Upper lobe of left lung (tissue), 6 donors: ENCODE measurements at regions not wholly inside any gene's neighbourhood (a gene's known extent, or its start where the extent isn't known, plus 50 kb on each side); places are given as distances from the start of the nearest gene placed in this dataset.
"Not testable (repeated sequence)": the region's sequence is repeated elsewhere in the genome, so short reads cannot be mapped to it uniquely, and the experiment has no call there.

Source experiments
- ATAC-seq, 2 donors: fragments of 200-7000 bp; cut with Tn5 transposase; one replicate each; pipeline ENCODE4 v1.9.1; 2022; ENCODE audit warnings: mild to moderate bottlenecking in 2 of 2, moderate library complexity in 2 of 2; ENCODE audit not compliant: low FRiP score in 2 of 2
- DNase-seq, 2 donors: peaks; one replicate each; pipeline ENCODE4 v3.0.0-alpha.2; 2019 to 2020
- H3K27ac ChIP-seq, 4 donors: fragments of 200-600 bp; sonication (generic); one replicate each; pipeline ENCODE4 v1.5.1; 2016 to 2019
- H3K27me3 ChIP-seq, 4 donors: fragments of 200-600 bp; sonication (generic); one replicate each; pipeline ENCODE4 v1.5.1; 2017 to 2019
- H3K36me3 ChIP-seq, 4 donors: fragments of 200-600 bp; sonication (generic); one replicate each; pipeline ENCODE4 v1.5.1; 2016 to 2019
- H3K4me1 ChIP-seq, 4 donors: fragments of 200-600 bp; sonication (generic); one replicate each; pipeline ENCODE4 v1.5.1; 2018 to 2019
- H3K4me3 ChIP-seq, 4 donors: fragments of 200-600 bp; sonication (generic); one replicate each; pipeline ENCODE4 v1.5.1; 2017 to 2019; ENCODE audit warnings: mild to moderate bottlenecking in 2 of 4, moderate library complexity in 1 of 4
- H3K9me3 ChIP-seq, 4 donors: fragments of 200-600 bp; sonication (generic); one replicate each; pipeline ENCODE4 v1.5.1; 2018 to 2019
- EP300 ChIP-seq, 4 donors: sonication (generic); formaldehyde crosslinking; IDR thresholded peaks; one replicate each; pipeline ENCODE4 v1.5.1; 2017; ENCODE audit warnings: antibody characterized with exemption in 4 of 4, control low read depth in 2 of 4
- POLR2A ChIP-seq, 4 donors: fragments of 450-650 bp; IDR thresholded peaks; one replicate each; pipeline ENCODE4 v1.5.1; 2016 to 2017; ENCODE audit warnings: antibody characterized with exemption in 4 of 4, mild to moderate bottlenecking in 2 of 4
- POLR2AphosphoS5 ChIP-seq, 2 donors: sonication (generic); formaldehyde crosslinking; IDR thresholded peaks; one replicate each; pipeline ENCODE4 v1.5.1; 2017; ENCODE audit warnings: antibody characterized with exemption in 2 of 2
- WGBS, 2 donors: methylation state at CpG; one replicate each; pipeline ENCODE4 v1.1.5; 2017 to 2018; 5-methylcytosine and 5-hydroxymethylcytosine counted together
- TF ChIP-seq, protein P1 (sequence below), 6 experiments: fragments of 450-650 bp in 4 of 6; fragments of 200-600 bp in 2 of 6; sonication (generic) in 2 of 6; IDR thresholded peaks; one replicate each; pipeline ENCODE4 v1.5.1; 2016 to 2019; ENCODE audit warnings: antibody characterized with exemption in 6 of 6
- donor health status: DM: no; HTN: no; CAD: no; lungs with moderate emphysema.
- donor health status: DM: no; HTN: yes; CAD: no; lungs with severe emphysema.

DNA sequence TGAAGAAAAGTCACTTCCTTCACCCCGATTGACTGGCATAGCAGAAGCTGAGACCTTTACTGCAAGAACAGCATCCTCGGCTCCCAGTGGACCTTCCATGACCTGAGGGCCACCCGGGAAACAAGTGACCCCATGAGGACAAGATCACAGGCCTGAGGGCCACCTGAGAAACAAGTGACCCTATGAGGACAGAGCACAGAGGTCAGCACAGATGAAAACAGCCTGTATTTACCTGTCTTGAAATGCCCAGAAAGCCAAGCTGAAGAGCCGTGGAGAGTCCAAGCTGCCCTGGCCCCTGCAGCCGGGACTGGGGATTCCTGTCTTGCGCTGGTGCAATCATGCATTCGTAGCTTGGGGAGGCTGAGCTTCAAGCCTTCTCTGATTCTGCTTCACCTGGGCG lies 114.2 kb upstream of the SPACA7 start:
- ATAC-seq, result peak in 1 of 2 donors; percentile 19

DNA sequence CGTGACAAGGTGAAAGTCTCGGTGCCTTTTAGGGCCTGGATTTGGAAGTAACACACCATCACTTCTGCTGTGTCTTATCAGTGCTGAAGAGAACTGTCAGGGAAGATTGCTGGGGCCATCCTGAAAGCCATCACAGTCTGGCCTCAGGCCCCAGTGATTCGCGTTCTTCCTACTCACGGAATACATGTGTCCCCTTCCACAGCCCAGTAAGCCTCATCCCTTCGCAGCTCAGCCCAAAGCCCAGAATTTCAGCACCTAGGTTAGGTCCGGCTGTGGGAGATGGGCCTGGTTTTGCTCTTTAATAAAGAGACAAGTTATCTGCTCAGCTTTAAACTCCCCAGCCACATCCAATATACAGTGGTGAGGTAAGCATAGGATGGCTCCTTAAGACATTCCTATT lies 113.0 kb upstream of the SPACA7 start:
- no peaks in the 10 kb centered on the region for H3K36me3 ChIP-seq
- 92 to 99% methylated on average over 7 of the region's 7 CpGs for WGBS, 2 donors
- ATAC-seq, result no peak
- no peak overlapping the region for H3K4me3 ChIP-seq
- H3K27ac ChIP-seq, result no peak overlapping the region
- no peak for DNase-seq
- H3K9me3 ChIP-seq, result peaks cover 0 to 3% (median 0%) of the 10 kb centered on the region in 4 donors
- H3K4me1 ChIP-seq, result no peaks in the 10 kb centered on the region
- H3K27me3 ChIP-seq, result no peaks in the 10 kb centered on the region
- TF ChIP-seq, protein P1, sequence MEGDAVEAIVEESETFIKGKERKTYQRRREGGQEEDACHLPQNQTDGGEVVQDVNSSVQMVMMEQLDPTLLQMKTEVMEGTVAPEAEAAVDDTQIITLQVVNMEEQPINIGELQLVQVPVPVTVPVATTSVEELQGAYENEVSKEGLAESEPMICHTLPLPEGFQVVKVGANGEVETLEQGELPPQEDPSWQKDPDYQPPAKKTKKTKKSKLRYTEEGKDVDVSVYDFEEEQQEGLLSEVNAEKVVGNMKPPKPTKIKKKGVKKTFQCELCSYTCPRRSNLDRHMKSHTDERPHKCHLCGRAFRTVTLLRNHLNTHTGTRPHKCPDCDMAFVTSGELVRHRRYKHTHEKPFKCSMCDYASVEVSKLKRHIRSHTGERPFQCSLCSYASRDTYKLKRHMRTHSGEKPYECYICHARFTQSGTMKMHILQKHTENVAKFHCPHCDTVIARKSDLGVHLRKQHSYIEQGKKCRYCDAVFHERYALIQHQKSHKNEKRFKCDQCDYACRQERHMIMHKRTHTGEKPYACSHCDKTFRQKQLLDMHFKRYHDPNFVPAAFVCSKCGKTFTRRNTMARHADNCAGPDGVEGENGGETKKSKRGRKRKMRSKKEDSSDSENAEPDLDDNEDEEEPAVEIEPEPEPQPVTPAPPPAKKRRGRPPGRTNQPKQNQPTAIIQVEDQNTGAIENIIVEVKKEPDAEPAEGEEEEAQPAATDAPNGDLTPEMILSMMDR (IDR thresholded peaks at IDR 0.05), result no peak
- TF ChIP-seq POLR2A (IDR thresholded peaks at IDR 0.05), result no peak
- TF ChIP-seq POLR2AphosphoS5 (IDR thresholded peaks at IDR 0.05), result no peak
- TF ChIP-seq EP300 (IDR thresholded peaks at IDR 0.05), result no peak

More for the DNA sequence above, 114.2 kb upstream of the SPACA7 start:
- H3K27ac ChIP-seq, result no peak overlapping the region
- 84 to 97% methylated on average over 5 to 8 of the region's 8 CpGs for WGBS, 2 donors
- TF ChIP-seq, protein P1 (IDR thresholded peaks at IDR 0.05), result no peak
- TF ChIP-seq POLR2A (IDR thresholded peaks at IDR 0.05), result no peak
- no peak for TF ChIP-seq EP300 (IDR thresholded peaks at IDR 0.05)
- TF ChIP-seq POLR2AphosphoS5 (IDR thresholded peaks at IDR 0.05), result no peak
- no peak overlapping the region for H3K4me3 ChIP-seq
- H3K36me3 ChIP-seq, result no peaks in the 10 kb centered on the region
- no peaks in the 10 kb centered on the region for H3K27me3 ChIP-seq
- no peak for DNase-seq
- peaks cover 0 to 3% (median 0%) of the 10 kb centered on the region in 4 donors for H3K9me3 ChIP-seq
- H3K4me1 ChIP-seq, result no peaks in the 10 kb centered on the region

DNA sequence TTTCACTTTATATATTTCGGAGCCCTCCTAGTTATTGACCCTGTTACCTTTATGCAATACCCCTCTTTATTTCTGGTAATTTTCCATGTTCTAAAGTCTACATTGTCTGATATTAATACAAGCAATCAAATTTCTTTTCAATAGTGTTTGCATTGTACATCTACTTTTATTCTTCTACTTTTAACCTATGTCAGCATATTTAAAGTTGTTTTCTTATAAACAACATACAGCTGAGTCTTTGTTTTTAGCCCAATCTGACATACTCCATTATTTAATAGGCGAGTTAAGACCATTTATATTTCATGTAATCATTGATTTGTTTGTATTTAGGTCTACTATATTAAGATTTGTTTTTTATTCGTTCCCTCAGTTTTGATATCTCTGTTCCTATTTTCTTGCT lies 108.5 kb upstream of the SPACA7 start:
- 79% methylated on average over 3 of the region's 3 CpGs for WGBS, 2 donors
- ATAC-seq (no peak), DNase-seq (no peak)
- Histone ChIP-seq H3K9me3 (peaks cover 0 to 3% (median 0%) of the 10 kb centered on the region in 4 donors), H3K27ac (no peak overlapping the region), H3K4me1 (no peaks in the 10 kb centered on the region), H3K36me3 (no peaks in the 10 kb centered on the region), H3K4me3 (no peak overlapping the region), H3K27me3 (no peaks in the 10 kb centered on the region)
- TF ChIP-seq POLR2A (IDR thresholded peaks at IDR 0.05), result no peak
- TF ChIP-seq, protein P1 (IDR thresholded peaks at IDR 0.05), result no peak
- no peak for TF ChIP-seq POLR2AphosphoS5 (IDR thresholded peaks at IDR 0.05)
- no peak for TF ChIP-seq EP300 (IDR thresholded peaks at IDR 0.05)

DNA sequence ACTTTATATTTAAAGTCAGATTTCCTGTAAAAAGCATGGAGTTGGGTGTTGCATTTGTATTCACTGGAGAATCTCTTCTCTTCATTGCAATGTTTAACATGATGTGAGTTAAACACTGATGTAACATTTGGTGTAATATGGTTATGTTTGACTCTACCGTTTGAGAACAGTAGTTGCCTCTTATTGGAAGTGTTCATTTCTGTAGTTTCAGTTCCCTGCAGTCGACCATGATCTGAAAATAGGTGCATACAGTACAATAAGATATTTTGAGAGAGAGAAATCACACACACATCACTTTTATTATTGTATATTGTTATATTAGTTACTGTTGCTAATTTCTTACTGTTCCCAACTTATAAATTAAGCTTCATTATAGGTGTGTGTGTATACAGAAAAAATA lies 105.2 kb upstream of the SPACA7 start:
- DNase-seq (no peak), ATAC-seq (no peak)
- TF ChIP-seq, protein P1 (IDR thresholded peaks at IDR 0.05), result no peak
- TF ChIP-seq POLR2AphosphoS5 (IDR thresholded peaks at IDR 0.05) (no peak), EP300 (IDR thresholded peaks at IDR 0.05) (no peak), POLR2A (IDR thresholded peaks at IDR 0.05) (no peak)
- H3K27me3 ChIP-seq, result no peaks in the 10 kb centered on the region
- H3K9me3 ChIP-seq, result no peaks in the 10 kb centered on the region
- no peaks in the 10 kb centered on the region for H3K4me1 ChIP-seq
- no peak overlapping the region for H3K4me3 ChIP-seq
- no peak overlapping the region for H3K27ac ChIP-seq
- H3K36me3 ChIP-seq, result no peaks in the 10 kb centered on the region
- WGBS, 2 donors, result 57 to 60% methylated on average over 2 of the region's 2 CpGs

DNA sequence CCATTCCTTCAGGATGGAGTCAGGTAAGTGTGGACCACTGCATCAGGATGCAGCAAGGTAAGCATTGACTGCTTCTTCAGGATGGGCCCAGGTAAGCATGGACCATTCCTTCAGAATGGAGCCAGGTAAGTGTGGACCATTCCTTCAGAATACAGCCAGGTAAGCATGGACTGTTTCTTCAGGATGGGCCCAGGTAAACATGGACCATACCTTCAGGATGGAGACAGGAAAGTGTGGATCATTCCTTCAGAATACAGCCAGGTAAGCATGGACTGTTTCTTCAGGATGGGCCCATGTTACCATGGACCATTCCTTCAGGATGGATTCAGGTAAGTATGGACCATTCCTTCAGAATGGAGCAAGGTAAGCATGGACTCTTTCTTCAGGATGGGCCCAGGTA lies 89.4 kb upstream of the SPACA7 start:
- DNase-seq, H3K4me3 ChIP-seq, H3K27me3 ChIP-seq, ATAC-seq, H3K36me3 ChIP-seq, H3K9me3 ChIP-seq, H3K27ac ChIP-seq, H3K4me1 ChIP-seq: not testable (repeated sequence)
